ENCODE measurements at regions not wholly inside any gene's neighbourhood (a gene's known extent, or its start where the extent isn't known, plus 50 kb on each side); places are given as distances from the start of the nearest gene placed in this dataset.

GRCh38 chr1:208419746-208420420, 175.7 kb upstream of the PLXNA2 start:
- no peak for DNase-seq (ENCODE audit: low read depth in 2 of 2)

GRCh38 chr1:208420696-208421095, 176.5 kb upstream of the PLXNA2 start:
- no peak for DNase-seq (ENCODE audit: low read depth in 2 of 2)

GRCh38 chr1:208421486-208421885, 177.3 kb upstream of the PLXNA2 start:
- no peak for DNase-seq (ENCODE audit: low read depth in 2 of 2)

GRCh38 chr1:208423526-208423925, 179.3 kb upstream of the PLXNA2 start:
- DNase-seq (ENCODE audit: low read depth in 2 of 2): no peak

GRCh38 chr1:208425096-208425495, 180.9 kb upstream of the PLXNA2 start:
- no peak for DNase-seq (ENCODE audit: low read depth in 2 of 2)

GRCh38 chr1:208430220-208430619, 186.0 kb upstream of the PLXNA2 start:
- DNase-seq (ENCODE audit: low read depth in 2 of 2): no peak

GRCh38 chr1:208431721-208432120, 187.5 kb upstream of the PLXNA2 start:
- no peak for DNase-seq (ENCODE audit: low read depth in 2 of 2)

GRCh38 chr1:208432346-208432745, 188.2 kb upstream of the PLXNA2 start:
- no peak for DNase-seq (ENCODE audit: low read depth in 2 of 2)

- DNase-seq (ENCODE audit: low read depth in 2 of 2): no peak
Measured at GRCh38 chr1:208433086-208433485, 188.9 kb upstream of the PLXNA2 start.

GRCh38 chr1:208433971-208434370, 189.8 kb upstream of the PLXNA2 start:
- DNase-seq (ENCODE audit: low read depth in 2 of 2): no peak

- no peak for DNase-seq (ENCODE audit: low read depth in 2 of 2)
Measured at GRCh38 chr1:208437401-208437800, 193.2 kb upstream of the PLXNA2 start.

GRCh38 chr1:208438112-208438699, 194.0 kb upstream of the PLXNA2 start:
- no peak for DNase-seq (ENCODE audit: low read depth in 2 of 2)

- DNase-seq (ENCODE audit: low read depth in 2 of 2): no peak
Measured at GRCh38 chr1:208445758-208446203, 201.6 kb upstream of the PLXNA2 start.

GRCh38 chr1:208446271-208446691, 202.1 kb upstream of the PLXNA2 start:
- no peak for DNase-seq (ENCODE audit: low read depth in 2 of 2)

GRCh38 chr1:208448425-208448824, 204.2 kb upstream of the PLXNA2 start:
- no peak for DNase-seq (ENCODE audit: low read depth in 2 of 2)

- no peak for DNase-seq (ENCODE audit: low read depth in 2 of 2)
Measured at GRCh38 chr1:208449951-208450350, 205.8 kb upstream of the PLXNA2 start.

- no peak for DNase-seq (ENCODE audit: low read depth in 2 of 2)
Measured at GRCh38 chr1:208450958-208451357, 206.8 kb upstream of the PLXNA2 start.

- no peak for DNase-seq (ENCODE audit: low read depth in 2 of 2)
Measured at GRCh38 chr1:208455821-208456220, 211.6 kb upstream of the PLXNA2 start.

- DNase-seq (ENCODE audit: low read depth in 2 of 2): no peak
Measured at GRCh38 chr1:208456487-208456886, 212.3 kb upstream of the PLXNA2 start.

GRCh38 chr1:208460823-208461222, 216.6 kb upstream of the PLXNA2 start:
- DNase-seq (ENCODE audit: low read depth in 2 of 2): no peak

GRCh38 chr1:208461680-208462079, 217.5 kb upstream of the PLXNA2 start:
- DNase-seq (ENCODE audit: low read depth in 2 of 2): no peak

GRCh38 chr1:208462761-208463160, 218.6 kb upstream of the PLXNA2 start:
- DNase-seq (ENCODE audit: low read depth in 2 of 2): no peak

- no peak for DNase-seq (ENCODE audit: low read depth in 2 of 2)
Measured at GRCh38 chr1:208465266-208465665, 221.1 kb upstream of the PLXNA2 start.
